Tongue (tissue), 1 donor: ENCODE measurements at regions not wholly inside any gene's neighbourhood (a gene's known extent, or its start where the extent isn't known, plus 50 kb on each side); places are given as distances from the start of the nearest gene placed in this dataset.

ENCODE experiments used
- DNase-seq: peaks from one replicate; pipeline ENCODE4 v3.0.0-alpha.2; 2015

GRCh38 chr16:86300746-86301481 lies 209.4 kb upstream of the FOXF1 start:
- no peak for DNase-seq

GRCh38 chr16:86302421-86303109 lies 207.8 kb upstream of the FOXF1 start:
- no peak for DNase-seq

GRCh38 chr16:86303787-86304678 lies 206.3 kb upstream of the FOXF1 start:
- peak; percentile 21 for DNase-seq

- DNase-seq = no peak
Observed at GRCh38 chr16:86304868-86305267, 205.5 kb upstream of the FOXF1 start.

- DNase-seq = no peak
Observed at GRCh38 chr16:86305440-86305839, 204.9 kb upstream of the FOXF1 start.

- no peak for DNase-seq
Observed at GRCh38 chr16:86306011-86306644, 204.2 kb upstream of the FOXF1 start.

- DNase-seq = no peak
Observed at GRCh38 chr16:86306811-86307513, 203.4 kb upstream of the FOXF1 start.

- DNase-seq = no peak
Observed at GRCh38 chr16:86307514-86307903, 202.8 kb upstream of the FOXF1 start.

GRCh38 chr16:86308514-86308913 lies 201.8 kb upstream of the FOXF1 start:
- DNase-seq = no peak

- DNase-seq = no peak
Observed at GRCh38 chr16:86313631-86314030, 196.7 kb upstream of the FOXF1 start.

GRCh38 chr16:86314402-86315025 lies 195.8 kb upstream of the FOXF1 start:
- DNase-seq = peak; percentile 26

GRCh38 chr16:86316967-86317812 lies 193.1 kb upstream of the FOXF1 start:
- DNase-seq = no peak

GRCh38 chr16:86317813-86318650 lies 192.3 kb upstream of the FOXF1 start:
- no peak for DNase-seq

GRCh38 chr16:86319585-86320236 lies 190.6 kb upstream of the FOXF1 start:
- no peak for DNase-seq

- DNase-seq = no peak
Observed at GRCh38 chr16:86320237-86320595, 190.1 kb upstream of the FOXF1 start.

GRCh38 chr16:86321491-86321890 lies 188.8 kb upstream of the FOXF1 start:
- DNase-seq = no peak

- DNase-seq = no peak
Observed at GRCh38 chr16:86322283-86322682, 188.0 kb upstream of the FOXF1 start.

- no peak for DNase-seq
Observed at GRCh38 chr16:86322806-86323205, 187.5 kb upstream of the FOXF1 start.

- no peak for DNase-seq
Observed at GRCh38 chr16:86324320-86324719, 186.0 kb upstream of the FOXF1 start.
